DOHH2 (cell line): ENCODE measurements at regions not wholly inside any gene's neighbourhood (a gene's known extent, or its start where the extent isn't known, plus 50 kb on each side); places are given as distances from the start of the nearest gene placed in this dataset.

Source experiments
- H3F3A ChIP-seq: fragments of 200-600 bp; sonication (generic), shearing (Covaris generic); 2 replicates; pipeline ENCODE4 v1.6.0; 2016; ENCODE audit warnings: antibody characterized with exemption, mild to moderate bottlenecking; ENCODE audit not compliant: control insufficient read depth, insufficient read depth
- H3K27ac ChIP-seq: fragments of 200-600 bp; sonication (generic); 2 replicates; pipeline ENCODE4 v1.5.1; 2014; ENCODE audit warnings: low read depth, mild to moderate bottlenecking, low read length, moderate library complexity
- H3K27me3 ChIP-seq: fragments of 200-600 bp; sonication (generic); 2 replicates; pipeline ENCODE4 v1.6.1; 2014; ENCODE audit warnings: mild to moderate bottlenecking, low read length, mixed read lengths; ENCODE audit not compliant: control insufficient read depth
- H3K36me3 ChIP-seq: fragments of 200-600 bp; sonication (generic); 2 replicates; pipeline ENCODE4 v1.6.1; 2014; ENCODE audit warnings: mild to moderate bottlenecking, low read length, moderate library complexity, mixed read lengths; ENCODE audit not compliant: control insufficient read depth
- H3K4me1 ChIP-seq: fragments of 200-600 bp; sonication (generic); 2 replicates; pipeline ENCODE4 v1.6.1; 2014; ENCODE audit warnings: mild to moderate bottlenecking, low read length, mixed read lengths; ENCODE audit not compliant: control insufficient read depth
- H3K4me2 ChIP-seq: fragments of 200-600 bp; sonication (generic); 2 replicates; pipeline ENCODE4 v1.6.0; 2014; ENCODE audit warnings: mild to moderate bottlenecking, low read length, moderate library complexity
- H3K4me3 ChIP-seq: fragments of 200-600 bp; sonication (generic); 2 replicates; pipeline ENCODE4 v1.5.1; 2014; ENCODE audit warnings: mild to moderate bottlenecking, low read length, mixed read lengths
- H3K79me2 ChIP-seq: fragments of 200-600 bp; sonication (generic); 2 replicates; pipeline ENCODE4 v1.6.1; 2014; ENCODE audit warnings: mild to moderate bottlenecking, low read length, mixed read lengths; ENCODE audit not compliant: control insufficient read depth
- H3K9me2 ChIP-seq: fragments of 200-600 bp; sonication (generic); replicated peaks from 2 replicates; pipeline ENCODE4 v1.6.1; 2014; ENCODE audit warnings: mild to moderate bottlenecking, low read length, mixed read lengths; ENCODE audit not compliant: control insufficient read depth
- H3K9me3 ChIP-seq: fragments of 200-600 bp; sonication (generic); 2 replicates; pipeline ENCODE4 v1.6.1; 2014; ENCODE audit warnings: antibody characterized with exemption, low read length, mixed read lengths; ENCODE audit not compliant: control insufficient read depth, insufficient read depth
- H4K20me1 ChIP-seq: fragments of 200-600 bp; sonication (generic); 2 replicates; pipeline ENCODE4 v1.6.0; 2014; ENCODE audit warnings: low read depth, mild to moderate bottlenecking, antibody characterized with exemption, low read length, moderate library complexity; ENCODE audit not compliant: control insufficient read depth, insufficient read depth
- CTCF ChIP-seq: fragments of 200-600 bp; sonication (generic); IDR thresholded peaks from one replicate; pipeline ENCODE4 v1.5.1; 2014; ENCODE audit warnings: antibody characterized with exemption, mild to moderate bottlenecking, low read depth, low read length; ENCODE audit not compliant: poor library complexity, severe bottlenecking
- EZH2phosphoT487 ChIP-seq: fragments of 200-600 bp; sonication (generic); IDR thresholded peaks from 2 replicates; pipeline ENCODE4 v1.6.1; 2017; ENCODE audit warnings: borderline replicate concordance, mild to moderate bottlenecking, antibody characterized with exemption, low read length, moderate library complexity, mixed read lengths

DNA sequence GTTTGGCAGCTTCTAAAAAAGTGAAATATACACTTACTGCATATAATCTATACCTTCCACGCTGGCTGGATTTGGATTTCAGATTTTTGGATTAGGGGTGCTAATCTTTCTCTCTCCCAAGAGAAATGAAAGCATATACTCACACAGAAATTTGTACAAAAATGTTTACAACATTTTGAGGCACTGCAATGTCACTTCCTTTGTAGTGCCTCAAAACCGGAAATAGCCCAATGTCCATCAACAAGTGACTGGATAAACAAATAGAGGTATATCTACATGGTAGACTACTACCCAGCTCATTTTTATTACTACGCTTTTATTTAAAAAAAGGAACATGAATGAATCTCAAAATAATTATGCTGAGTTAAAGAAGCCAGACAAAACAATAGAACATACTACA lies 74.0 kb upstream of the MIER3 start:
- Histone ChIP-seq H3K27ac (no peak overlapping the region), H4K20me1 (no peaks in the 10 kb centered on the region), H3K4me1 (peaks cover 10% of the 10 kb centered on the region), H3K79me2 (no peaks in the 10 kb centered on the region), H3K27me3 (no peaks in the 10 kb centered on the region), H3K4me2 (no peak overlapping the region), H3K9me2 (no peaks in the 10 kb centered on the region), H3F3A (no peaks in the 10 kb centered on the region), H3K36me3 (no peaks in the 10 kb centered on the region), H3K9me3 (peaks cover 8% of the 10 kb centered on the region; the same call in 1 of the 2 replicates), H3K4me3 (no peak overlapping the region)
- TF ChIP-seq CTCF (no peak), EZH2phosphoT487 (no peak)

DNA sequence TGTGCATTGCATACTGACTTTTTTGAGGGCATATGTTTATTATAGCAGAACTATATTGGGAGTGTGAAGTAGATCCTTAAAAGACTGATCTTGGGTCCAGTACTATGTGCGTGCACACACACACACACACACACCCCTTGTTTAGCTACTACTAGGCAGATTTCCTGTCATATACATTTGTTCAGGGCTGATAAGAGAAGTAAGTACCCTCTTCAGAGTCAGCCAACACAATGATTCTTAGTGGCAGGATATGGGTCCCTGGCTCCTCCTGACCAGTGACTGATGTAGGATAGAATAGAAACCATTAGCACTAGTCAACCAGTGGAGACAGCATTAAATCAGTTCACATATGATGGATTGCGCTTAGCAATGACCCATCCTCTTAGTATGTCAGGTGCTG lies 76.2 kb upstream of the MIER3 start:
- H3K4me3 ChIP-seq = no peak overlapping the region
- TF ChIP-seq CTCF (no peak), EZH2phosphoT487 (no peak)

DNA sequence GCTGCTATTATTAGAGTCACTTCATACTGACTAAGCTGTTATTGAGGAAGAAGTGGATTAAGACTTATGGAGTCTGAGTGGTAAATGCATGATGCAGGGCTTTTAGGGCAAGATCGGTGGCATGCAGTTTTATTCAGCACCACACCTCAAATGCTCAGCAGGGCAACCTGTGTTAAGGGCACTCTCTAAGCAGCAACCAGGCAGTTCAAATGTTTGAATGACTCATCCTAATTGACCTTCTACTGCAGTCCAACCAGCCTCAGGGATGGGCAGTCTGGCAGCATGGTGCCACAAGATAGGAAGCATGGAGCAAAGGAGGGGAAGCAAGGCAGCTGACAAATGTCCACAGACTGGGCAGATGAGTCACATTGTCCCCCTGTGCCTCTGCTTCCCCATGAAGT lies 80.2 kb upstream of the MIER3 start:
- H3K27ac ChIP-seq = no peak overlapping the region
- H4K20me1 ChIP-seq = no peaks in the 10 kb centered on the region
- H3K4me3 ChIP-seq = no peak overlapping the region
- TF ChIP-seq CTCF (no peak), EZH2phosphoT487 (no peak)
- peaks cover 15% of the 10 kb centered on the region for H3K4me1 ChIP-seq
- no peaks in the 10 kb centered on the region for H3K36me3 ChIP-seq
- no peaks in the 10 kb centered on the region for H3K9me2 ChIP-seq
- H3K79me2 ChIP-seq = no peaks in the 10 kb centered on the region
- H3K27me3 ChIP-seq = no peaks in the 10 kb centered on the region
- no peak overlapping the region for H3K4me2 ChIP-seq
- H3F3A ChIP-seq = no peaks in the 10 kb centered on the region
- no peaks in the 10 kb centered on the region for H3K9me3 ChIP-seq

More for the DNA sequence above, 76.2 kb upstream of the MIER3 start:
- no peaks in the 10 kb centered on the region for H3K9me2 ChIP-seq
- H3K27me3 ChIP-seq = no peaks in the 10 kb centered on the region
- H3K4me1 ChIP-seq = peaks cover 15% of the 10 kb centered on the region
- H3K36me3 ChIP-seq = no peaks in the 10 kb centered on the region
- no peaks in the 10 kb centered on the region for H4K20me1 ChIP-seq
- no peak overlapping the region for H3K27ac ChIP-seq
- no peak overlapping the region for H3K4me2 ChIP-seq
- no peaks in the 10 kb centered on the region for H3F3A ChIP-seq
- H3K9me3 ChIP-seq = peaks cover 8% of the 10 kb centered on the region; the same call in 1 of the 2 replicates
- H3K79me2 ChIP-seq = no peaks in the 10 kb centered on the region

- Histone ChIP-seq H3K27ac (no peak overlapping the region), H3K27me3 (no peaks in the 10 kb centered on the region), H3K36me3 (no peaks in the 10 kb centered on the region), H3F3A (no peaks in the 10 kb centered on the region), H3K4me2 (no peak overlapping the region), H3K79me2 (no peaks in the 10 kb centered on the region), H4K20me1 (no peaks in the 10 kb centered on the region), H3K4me3 (no peak overlapping the region), H3K4me1 (peaks cover 15% of the 10 kb centered on the region), H3K9me3 (no peaks in the 10 kb centered on the region), H3K9me2 (no peaks in the 10 kb centered on the region)
- TF ChIP-seq EZH2phosphoT487 (no peak), CTCF (no peak)
Observed at GRCh38 chr5:57033103-57033502, 81.2 kb upstream of the MIER3 start.
